Motor neuron (in vitro differentiated cells): ENCODE measurements at regions not wholly inside any gene's neighbourhood (a gene's known extent, or its start where the extent isn't known, plus 50 kb on each side); places are given as distances from the start of the nearest gene placed in this dataset.

ENCODE experiments used
- ATAC-seq, 8 experiments: fragments of 200-7000 bp; cut with Tn5 transposase; replicated peaks in 6 of 8; 2 replicates each; pipeline ENCODE4 v1.8.0; 2021; ENCODE audit warnings: mild to moderate bottlenecking in 8 of 8, moderate library complexity in 8 of 8
- H3K27ac ChIP-seq, 2 donors: fragments of 250-450 bp; sonication (Bioruptor Pico); 2 replicates each; pipeline ENCODE4 v1.9.0; 2021; ENCODE audit warnings: antibody characterized with exemption in 2 of 2, mild to moderate bottlenecking in 2 of 2, moderate library complexity in 1 of 2
- H3K4me1 ChIP-seq, 2 donors: fragments of 250-450 bp; sonication (Bioruptor Pico); replicated peaks in 1 of 2; 2 replicates each; pipeline ENCODE4 v1.6.1; 2021; ENCODE audit warnings: antibody characterized with exemption in 2 of 2, mild to moderate bottlenecking in 2 of 2, moderate library complexity in 1 of 2
- H3K4me3 ChIP-seq, 5 donors: fragments of 250-450 bp; sonication (Bioruptor Pico); 2 replicates each; pipeline ENCODE4 v1.9.0; 2021; ENCODE audit warnings: antibody characterized with exemption in 5 of 5, mild to moderate bottlenecking in 5 of 5, moderate library complexity in 4 of 5
- WGBS, 10 experiments: fragments of 450-650 bp; shearing (Covaris generic); methylation state at CpG; one replicate each; pipeline ENCODE4 v1.0.0; 2022; 5-methylcytosine and 5-hydroxymethylcytosine counted together
- in situ Hi-C, 9 experiments: fragments of 400-800 bp; cut with MboI; loops; one replicate each; pipeline ENCODE4 v1.15.0; 2021; ENCODE audit warnings: low sequenced_read_pairs in 9 of 9, low pct_unique_long_range_greater_than_20kb in 2 of 9; ENCODE audit not compliant: unreplicated experiment in 9 of 9

GRCh38 chr5:158563760-158564390, 535.8 kb downstream of the EBF1 start:
- Histone ChIP-seq H3K27ac (no peak overlapping the region), H3K4me1 (peaks cover 9 to 19% of the 10 kb centered on the region in 2 donors), H3K4me3 (no peak overlapping the region)
- in situ Hi-C loops = no loop called here
- WGBS, 10 experiments = 0 to 92% (median 85%) methylated on average over 2 to 4 of the region's 5 CpGs; no CpG with 5 or more reads in 2 of the 10 experiments
- ATAC-seq = peak in 3 of 8 experiments; percentile 88 to 99 (median 92)

DNA sequence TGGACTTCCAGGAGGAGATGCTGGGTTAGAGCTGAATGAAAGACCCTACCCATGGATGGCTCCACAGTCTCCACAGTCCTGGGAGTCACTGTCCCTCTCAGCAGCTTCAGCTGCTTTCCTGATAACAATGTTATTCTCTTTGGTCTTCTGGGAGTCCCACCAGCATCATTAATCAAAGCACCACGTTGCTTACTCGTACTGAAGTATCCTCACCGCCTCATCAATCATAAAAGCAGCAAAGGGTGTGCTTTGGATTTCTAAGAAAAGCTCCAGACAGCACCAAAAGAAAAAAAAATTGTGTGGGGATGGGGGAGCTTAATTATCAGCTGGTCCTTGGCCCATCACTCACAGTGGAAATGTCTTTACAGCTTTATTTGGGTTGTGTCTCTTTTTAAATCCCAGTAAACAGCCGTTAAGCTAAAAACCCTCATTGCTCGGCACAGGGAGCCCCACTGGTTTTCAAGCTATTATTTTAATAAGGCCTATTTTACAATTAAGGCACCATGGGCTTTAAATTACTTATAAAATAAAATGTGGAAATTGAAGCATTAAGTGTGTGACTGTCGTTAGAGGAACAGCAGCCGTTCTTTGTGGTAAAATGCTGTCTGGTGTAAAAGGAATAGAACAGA, 538.0 kb downstream of the EBF1 start:
- ATAC-seq = peak in 5 of 8 experiments; percentile 9 to 88 (median 18)
- H3K27ac ChIP-seq = no peak overlapping the region
- in situ Hi-C loops = no loop called here
- 47 to 100% (median 79%) methylated on average over 1 to 7 of the region's 7 CpGs for WGBS, 10 experiments
- H3K4me3 ChIP-seq = no peak overlapping the region
- H3K4me1 ChIP-seq = peaks cover 9 to 19% of the 10 kb centered on the region in 2 donors

GRCh38 chr5:158560170-158560569, 539.5 kb downstream of the EBF1 start:
- Histone ChIP-seq H3K4me3 (no peak overlapping the region), H3K4me1 (peaks cover 9 to 19% of the 10 kb centered on the region in 2 donors), H3K27ac (no peak overlapping the region)
- 21 to 90% (median 70%) methylated on average over 3 to 4 of the region's 6 CpGs; no CpG with 5 or more reads in 3 of the 10 experiments for WGBS, 10 experiments
- in situ Hi-C loops = no loop called here
- peak in 4 of 8 experiments; percentile 15 to 47 (median 20) for ATAC-seq

- in situ Hi-C loops = no loop called here
These were observed 540.1 kb downstream of the EBF1 start for GRCh38 chr5:158559643-158560042.

DNA sequence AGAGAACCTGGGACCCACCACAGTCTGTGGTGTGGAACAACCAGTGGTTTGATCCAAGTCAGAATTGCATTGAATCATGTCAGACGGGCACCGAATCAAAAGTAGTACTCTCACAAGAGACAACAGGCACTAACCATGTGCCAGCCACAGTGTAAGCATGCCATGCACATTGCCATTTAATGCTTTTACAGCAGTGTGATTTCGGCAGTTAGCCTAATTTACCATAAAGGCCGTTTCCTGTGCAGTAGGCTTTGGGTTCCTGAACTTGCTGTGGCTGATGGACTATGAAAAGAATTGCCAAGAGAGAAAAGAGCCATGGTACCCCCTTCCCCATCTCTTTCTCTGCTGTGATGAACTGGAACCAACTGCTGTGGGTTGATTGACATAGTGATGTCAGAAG, 540.6 kb downstream of the EBF1 start:
- Histone ChIP-seq H3K27ac (no peak overlapping the region), H3K4me3 (no peak overlapping the region), H3K4me1 (peaks cover 9 to 19% of the 10 kb centered on the region in 2 donors)
- in situ Hi-C loops = no loop called here
- WGBS, 10 experiments = 83 to 100% (median 93%) methylated on average over 1 to 2 of the region's 4 CpGs; no CpG with 5 or more reads in 4 of the 10 experiments
- no peak for ATAC-seq

More at GRCh38 chr5:158559643-158560042, 540.1 kb downstream of the EBF1 start:
- no peak for ATAC-seq
- H3K4me1 ChIP-seq = peaks cover 9 to 19% of the 10 kb centered on the region in 2 donors
- H3K27ac ChIP-seq = no peak overlapping the region
- no peak overlapping the region for H3K4me3 ChIP-seq
- 80 to 100% (median 93%) methylated on average over 1 to 7 of the region's 7 CpGs for WGBS, 10 experiments

DNA sequence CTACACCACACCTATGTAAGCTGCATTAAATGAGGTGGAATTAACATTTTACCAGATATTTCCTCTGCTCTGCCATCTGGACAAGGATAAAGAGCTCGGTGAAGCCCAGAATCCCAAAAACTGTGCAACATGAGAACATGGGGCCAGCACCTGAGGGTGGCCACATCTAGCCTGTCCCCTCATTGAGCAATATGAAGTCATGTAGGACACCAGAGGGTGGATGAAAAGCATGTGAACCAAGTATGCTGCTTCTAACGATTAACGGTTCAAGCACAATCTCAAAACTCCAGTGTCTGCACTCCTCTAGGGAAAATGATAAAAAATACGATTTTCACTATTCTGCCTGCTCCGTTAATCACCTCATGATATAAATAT, 545.8 kb downstream of the EBF1 start:
- Histone ChIP-seq H3K4me3 (no peak overlapping the region), H3K27ac (no peak overlapping the region), H3K4me1 (peaks cover 0 to 6% of the 10 kb centered on the region in 2 donors)
- no peak for ATAC-seq
- in situ Hi-C loops = no loop called here
- WGBS, 10 experiments = 40 to 100% (median 80%) methylated on average over 1 to 5 of the region's 5 CpGs; no CpG with 5 or more reads in 1 of the 10 experiments

DNA sequence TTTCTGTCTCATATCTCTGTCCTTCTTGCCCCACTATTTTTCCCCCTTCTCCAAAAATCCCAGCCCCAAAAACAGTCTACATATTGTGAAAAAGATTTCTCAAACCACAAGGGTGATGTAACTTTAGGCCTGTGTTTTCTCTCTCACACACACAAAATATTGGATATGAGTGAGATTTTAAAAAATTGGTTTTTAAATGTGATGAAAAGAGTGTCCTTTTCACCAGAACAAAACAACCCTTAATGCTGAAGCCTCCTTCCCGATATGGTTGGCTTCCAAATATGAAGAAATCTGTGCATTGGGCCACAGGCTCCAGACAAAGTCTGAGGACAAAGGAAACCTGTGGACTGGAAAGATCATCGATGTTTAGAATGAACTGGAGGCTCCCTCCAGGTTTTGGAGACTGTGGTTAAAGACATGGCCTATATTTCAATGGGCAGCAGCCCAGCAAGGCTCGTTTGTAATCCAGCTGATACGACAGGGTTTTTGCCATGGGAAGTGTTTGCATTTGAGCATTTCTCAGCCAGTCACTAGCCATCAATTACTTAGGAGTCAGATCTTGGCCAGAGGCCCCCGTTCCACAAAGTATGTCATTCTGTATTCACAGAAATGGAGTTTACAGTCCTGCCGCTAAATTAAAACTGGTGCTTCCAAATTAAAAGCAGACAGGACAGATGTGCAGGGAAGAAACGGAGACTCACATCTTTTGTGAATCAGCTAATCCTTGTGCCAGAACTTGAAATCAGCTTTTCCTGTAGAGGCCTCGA, 546.3 kb downstream of the EBF1 start:
- WGBS, 10 experiments = 0 to 100% (median 73%) methylated on average over 2 to 8 of the region's 8 CpGs
- in situ Hi-C loops = no loop called here
- peaks cover 0 to 6% of the 10 kb centered on the region in 2 donors for H3K4me1 ChIP-seq
- ATAC-seq = peak in 3 of 8 experiments; percentile 70 to 90 (median 71)
- no peak overlapping the region for H3K27ac ChIP-seq
- no peak overlapping the region for H3K4me3 ChIP-seq

DNA sequence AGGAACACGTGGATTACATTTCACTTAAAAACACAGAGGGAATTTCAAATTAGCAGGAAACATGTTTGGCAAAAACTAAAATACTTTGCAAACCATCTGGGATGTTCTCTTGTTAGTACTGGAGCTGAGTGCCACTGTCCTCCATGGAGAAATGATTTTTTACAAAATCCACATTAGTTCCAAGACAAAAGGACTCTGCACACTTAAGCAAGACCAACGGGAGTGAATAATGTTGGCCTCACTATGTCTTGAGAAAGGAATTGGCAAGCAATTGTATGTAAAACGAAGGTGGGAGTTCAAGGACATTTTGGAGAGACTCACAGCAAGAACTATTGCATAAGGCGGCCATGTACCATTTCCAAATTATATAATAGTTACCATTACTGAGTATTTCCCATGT, 547.5 kb downstream of the EBF1 start:
- in situ Hi-C loops = no loop called here
- Histone ChIP-seq H3K4me3 (no peak overlapping the region), H3K4me1 (peaks cover 0 to 6% of the 10 kb centered on the region in 2 donors), H3K27ac (no peak overlapping the region)
- WGBS, 10 experiments = 32 to 90% (median 66%) methylated on average over 2 to 4 of the region's 4 CpGs
- ATAC-seq = no peak

DNA sequence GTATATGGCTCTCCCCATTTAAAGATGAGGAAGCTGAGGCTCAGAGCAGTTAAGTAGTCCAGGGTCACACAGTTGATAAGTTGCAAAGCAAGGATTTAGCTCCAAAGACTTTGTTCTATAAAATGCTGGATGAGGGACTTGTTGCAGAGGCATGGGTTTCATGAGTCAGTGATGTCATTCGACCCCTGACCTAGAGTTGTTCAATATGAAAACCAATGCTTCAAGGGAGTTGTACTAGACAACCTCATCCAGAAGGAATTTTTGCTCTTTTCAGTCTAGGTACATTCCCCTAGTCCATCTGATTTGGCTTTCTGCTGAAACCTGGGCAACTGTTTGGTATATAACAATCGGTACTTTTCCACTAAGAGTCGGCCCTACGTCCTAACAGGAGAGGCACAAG, 550.4 kb downstream of the EBF1 start:
- peaks cover 7 to 8% of the 10 kb centered on the region in 2 donors for H3K4me1 ChIP-seq
- H3K27ac ChIP-seq = no peak overlapping the region
- WGBS, 10 experiments = 40 to 100% (median 89%) methylated on average over 1 to 3 of the region's 4 CpGs
- no peak for ATAC-seq
- no peak overlapping the region for H3K4me3 ChIP-seq
- in situ Hi-C loops = no loop called here

DNA sequence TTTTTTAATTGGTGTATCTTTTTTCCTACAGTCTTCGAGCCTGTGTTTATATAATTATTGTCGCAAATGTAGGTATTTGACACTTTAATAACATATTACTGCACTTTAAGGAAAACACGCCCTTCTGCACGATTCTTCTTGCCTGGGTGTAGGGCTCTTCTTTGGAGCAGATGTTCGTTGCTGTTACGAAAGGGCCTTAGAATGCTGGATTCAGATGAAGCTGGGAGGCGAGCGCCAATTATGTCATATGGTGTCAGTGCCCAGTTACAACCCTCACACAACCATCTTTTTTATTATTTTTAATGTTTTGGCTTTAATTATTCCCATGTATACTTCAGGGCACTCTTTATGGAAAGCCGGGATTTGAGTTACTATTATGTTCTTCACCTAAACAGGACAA, 553.0 kb downstream of the EBF1 start:
- peaks cover 3 to 7% of the 10 kb centered on the region in 2 donors for H3K4me1 ChIP-seq
- in situ Hi-C loops = no loop called here
- ATAC-seq = peak in 2 of 8 experiments; percentile 81 to 93
- H3K27ac ChIP-seq = no peak overlapping the region
- no peak overlapping the region for H3K4me3 ChIP-seq
- 9 to 100% (median 88%) methylated on average over 1 to 9 of the region's 9 CpGs for WGBS, 10 experiments

DNA sequence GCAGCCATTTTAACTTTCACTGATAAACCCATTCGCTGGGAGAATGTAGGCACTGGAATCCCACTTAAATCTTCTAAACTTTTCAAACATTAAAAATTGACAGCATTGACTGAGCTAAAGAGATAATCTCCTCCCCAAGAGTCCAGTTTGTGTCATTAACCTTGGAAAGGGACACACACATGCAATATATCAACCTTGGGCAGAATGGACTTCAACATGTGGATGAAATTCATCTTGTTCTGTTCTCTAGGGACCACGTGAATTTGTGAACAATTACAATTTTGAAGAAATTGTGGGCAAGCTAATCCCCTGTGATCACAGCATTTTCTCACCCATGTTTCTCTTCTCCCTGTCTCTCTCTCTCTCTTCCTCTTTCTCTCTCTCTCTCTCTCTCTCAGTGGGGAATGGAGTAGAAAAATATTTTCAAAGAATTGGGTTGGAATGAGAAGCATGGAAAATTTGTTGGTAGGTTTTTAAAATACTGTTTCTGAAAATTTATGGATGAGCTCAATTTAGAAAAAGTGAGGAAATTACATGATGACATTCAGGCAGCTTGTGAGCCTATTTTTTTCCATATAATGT, 553.7 kb downstream of the EBF1 start:
- Histone ChIP-seq H3K4me3 (no peak overlapping the region), H3K27ac (no peak overlapping the region), H3K4me1 (peaks cover 3 to 7% of the 10 kb centered on the region in 2 donors)
- peak in 4 of 8 experiments; percentile 10 to 72 (median 56) for ATAC-seq
- 0 to 67% (median 48%) methylated on average over 1 to 2 of the region's 2 CpGs for WGBS, 10 experiments
- in situ Hi-C loops = no loop called here

DNA sequence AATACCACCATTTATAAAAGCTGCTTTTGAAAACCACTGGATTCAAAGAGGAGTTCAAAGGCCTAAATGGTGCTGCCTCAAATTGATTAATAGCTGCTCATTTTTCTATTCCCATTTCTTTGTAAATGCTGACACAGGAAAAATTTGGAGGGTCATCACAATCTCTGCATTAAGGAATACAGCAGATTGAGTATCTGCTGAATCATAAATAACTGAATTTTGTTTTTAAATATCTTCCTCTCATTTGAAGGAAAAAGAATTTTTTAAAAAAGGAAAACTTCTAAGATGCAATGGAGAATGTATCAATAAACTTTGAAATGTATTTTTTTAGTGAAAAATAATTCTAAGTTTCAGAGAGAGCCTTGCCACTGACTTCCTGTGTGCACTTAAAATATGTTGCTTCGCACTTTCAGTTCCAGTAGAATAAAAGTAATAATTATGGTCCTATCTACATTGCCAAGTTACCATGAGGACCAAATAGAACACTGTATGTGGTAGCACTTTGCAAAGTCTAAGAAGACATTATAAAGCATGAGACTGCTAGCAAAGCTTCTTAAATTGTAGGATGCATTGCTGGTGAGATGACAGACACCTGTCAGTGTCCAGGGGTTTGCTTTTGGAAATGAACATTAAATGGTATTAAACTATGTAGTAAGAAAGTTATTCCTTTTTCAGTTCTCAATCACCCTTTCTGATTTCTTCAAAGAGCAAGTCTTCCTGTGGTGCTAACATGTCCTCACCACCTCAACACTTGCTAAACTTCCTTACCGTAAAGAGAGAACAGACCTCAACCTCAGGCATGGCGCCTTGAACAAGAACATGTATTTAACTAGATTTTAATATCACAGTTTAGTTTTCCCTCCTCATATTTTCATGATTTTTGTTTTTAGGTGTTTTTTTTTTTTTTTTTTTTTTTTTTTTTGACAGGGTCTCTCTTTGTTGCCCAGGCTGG, 555.1 kb downstream of the EBF1 start:
- no peak for ATAC-seq
- in situ Hi-C loops = no loop called here
- Histone ChIP-seq H3K4me1 (peaks cover 3 to 7% of the 10 kb centered on the region in 2 donors), H3K4me3 (no peak overlapping the region), H3K27ac (no peak overlapping the region)
- WGBS, 10 experiments = 75 to 100% (median 98%) methylated on average over 2 to 3 of the region's 3 CpGs
